Upper lobe of left lung (tissue), 4 donors: ENCODE measurements at regions not wholly inside any gene's neighbourhood (a gene's known extent, or its start where the extent isn't known, plus 50 kb on each side); places are given as distances from the start of the nearest gene placed in this dataset.

Source experiments
- EP300 ChIP-seq, 4 donors: sonication (generic); formaldehyde crosslinking; IDR thresholded peaks; one replicate each; pipeline ENCODE4 v1.5.1; 2017; ENCODE audit warnings: antibody characterized with exemption in 4 of 4, control low read depth in 2 of 4
- POLR2A ChIP-seq, 4 donors: fragments of 450-650 bp; IDR thresholded peaks; one replicate each; pipeline ENCODE4 v1.5.1; 2016 to 2017; ENCODE audit warnings: antibody characterized with exemption in 4 of 4, mild to moderate bottlenecking in 2 of 4
- POLR2AphosphoS5 ChIP-seq, 2 donors: sonication (generic); formaldehyde crosslinking; IDR thresholded peaks; one replicate each; pipeline ENCODE4 v1.5.1; 2017; ENCODE audit warnings: antibody characterized with exemption in 2 of 2
- TF ChIP-seq, protein P1 (sequence below), 6 experiments: fragments of 450-650 bp in 4 of 6; fragments of 200-600 bp in 2 of 6; sonication (generic) in 2 of 6; IDR thresholded peaks; one replicate each; pipeline ENCODE4 v1.5.1; 2016 to 2019; ENCODE audit warnings: antibody characterized with exemption in 6 of 6

DNA sequence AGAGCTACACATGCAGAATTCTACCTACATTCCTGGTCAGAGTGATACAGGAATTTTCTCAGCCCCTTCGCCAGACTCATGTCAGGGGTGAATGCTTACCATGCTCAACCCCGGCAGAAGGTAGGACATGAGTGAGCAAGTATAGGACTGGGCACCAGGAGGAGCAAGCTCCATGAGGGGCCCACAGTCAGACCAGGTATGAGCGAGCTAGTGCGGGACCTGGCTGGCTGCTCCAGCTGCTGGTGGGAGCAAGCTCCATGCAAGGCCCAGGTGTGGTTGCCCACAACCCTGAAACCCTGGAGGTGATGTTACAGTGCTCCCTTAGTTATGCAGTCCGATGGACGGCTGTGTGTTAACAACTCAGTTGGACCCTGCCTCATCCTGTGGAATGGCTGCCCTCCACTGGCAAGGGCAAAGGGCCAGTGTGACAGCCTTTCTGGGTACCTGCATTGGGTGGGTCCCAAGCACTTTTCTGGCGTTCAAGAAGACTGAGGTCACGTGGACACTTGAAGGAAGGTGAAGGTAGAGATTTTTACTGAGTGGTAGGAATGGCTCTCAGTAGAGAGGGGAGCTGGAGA, 503.5 kb upstream of the CITED2 start:
- TF ChIP-seq, protein P1, sequence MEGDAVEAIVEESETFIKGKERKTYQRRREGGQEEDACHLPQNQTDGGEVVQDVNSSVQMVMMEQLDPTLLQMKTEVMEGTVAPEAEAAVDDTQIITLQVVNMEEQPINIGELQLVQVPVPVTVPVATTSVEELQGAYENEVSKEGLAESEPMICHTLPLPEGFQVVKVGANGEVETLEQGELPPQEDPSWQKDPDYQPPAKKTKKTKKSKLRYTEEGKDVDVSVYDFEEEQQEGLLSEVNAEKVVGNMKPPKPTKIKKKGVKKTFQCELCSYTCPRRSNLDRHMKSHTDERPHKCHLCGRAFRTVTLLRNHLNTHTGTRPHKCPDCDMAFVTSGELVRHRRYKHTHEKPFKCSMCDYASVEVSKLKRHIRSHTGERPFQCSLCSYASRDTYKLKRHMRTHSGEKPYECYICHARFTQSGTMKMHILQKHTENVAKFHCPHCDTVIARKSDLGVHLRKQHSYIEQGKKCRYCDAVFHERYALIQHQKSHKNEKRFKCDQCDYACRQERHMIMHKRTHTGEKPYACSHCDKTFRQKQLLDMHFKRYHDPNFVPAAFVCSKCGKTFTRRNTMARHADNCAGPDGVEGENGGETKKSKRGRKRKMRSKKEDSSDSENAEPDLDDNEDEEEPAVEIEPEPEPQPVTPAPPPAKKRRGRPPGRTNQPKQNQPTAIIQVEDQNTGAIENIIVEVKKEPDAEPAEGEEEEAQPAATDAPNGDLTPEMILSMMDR (IDR thresholded peaks at IDR 0.05) = no peak
- TF ChIP-seq EP300 (IDR thresholded peaks at IDR 0.05) = no peak
- no peak for TF ChIP-seq POLR2A (IDR thresholded peaks at IDR 0.05)
- no peak for TF ChIP-seq POLR2AphosphoS5 (IDR thresholded peaks at IDR 0.05)
